ENCODE measurements at regions not wholly inside any gene's neighbourhood (a gene's known extent, or its start where the extent isn't known, plus 50 kb on each side); places are given as distances from the start of the nearest gene placed in this dataset.
"Not testable (repeated sequence)": the region's sequence is repeated elsewhere in the genome, so short reads cannot be mapped to it uniquely, and the experiment has no call there.

DNA sequence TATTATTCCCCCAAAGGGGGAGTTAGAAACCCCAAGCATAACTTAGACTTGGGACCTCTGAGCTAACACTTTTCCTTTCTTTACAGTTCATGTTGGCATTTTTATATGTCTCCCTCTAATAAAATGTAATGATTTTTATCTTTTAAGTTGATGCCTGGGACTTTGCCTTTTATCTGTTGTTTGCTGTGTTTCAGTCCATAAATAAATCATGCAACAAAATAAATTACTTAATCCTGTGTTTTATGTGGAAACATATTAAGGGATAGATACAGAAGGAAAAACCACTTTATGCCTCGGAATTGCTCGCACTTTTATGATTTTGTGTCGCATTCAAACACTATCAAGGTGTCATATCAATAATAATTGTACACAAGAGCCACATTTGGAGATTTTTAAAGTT, 93.7 kb upstream of the TBC1D5 start:
- no peak for DNase-seq (ENCODE audit: low spot score)

- no peak for DNase-seq (ENCODE audit: low spot score)
Measured at GRCh38 chr3:17833786-17834559, 91.5 kb upstream of the TBC1D5 start.

- DNase-seq (ENCODE audit: low spot score), result no peak
Measured at GRCh38 chr3:17832016-17832415, 89.6 kb upstream of the TBC1D5 start.

- no peak for DNase-seq (ENCODE audit: low spot score)
Measured at GRCh38 chr3:17831366-17831765, 88.9 kb upstream of the TBC1D5 start.

DNA sequence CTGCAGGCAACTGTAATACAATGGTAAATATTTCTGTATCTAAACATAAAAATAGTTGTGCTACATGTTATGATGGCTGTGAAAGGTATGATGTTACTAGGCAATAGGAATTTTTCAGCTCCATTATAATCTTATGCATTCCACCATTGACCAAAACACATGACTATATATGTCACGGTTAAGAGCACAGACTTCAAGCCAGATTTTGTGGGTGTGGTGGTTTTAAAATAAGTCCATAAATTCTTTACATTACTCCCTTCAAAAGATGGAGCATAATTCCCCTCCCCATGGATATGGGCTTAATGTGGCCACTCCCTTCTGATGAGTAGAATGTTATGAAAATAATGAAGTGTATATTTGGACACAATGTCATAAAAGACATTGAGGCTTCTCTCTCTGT, 88.4 kb upstream of the TBC1D5 start:
- no peak for DNase-seq (ENCODE audit: low spot score)

GRCh38 chr3:17828388-17828787, 86.0 kb upstream of the TBC1D5 start:
- no peak for DNase-seq (ENCODE audit: low spot score)

DNA sequence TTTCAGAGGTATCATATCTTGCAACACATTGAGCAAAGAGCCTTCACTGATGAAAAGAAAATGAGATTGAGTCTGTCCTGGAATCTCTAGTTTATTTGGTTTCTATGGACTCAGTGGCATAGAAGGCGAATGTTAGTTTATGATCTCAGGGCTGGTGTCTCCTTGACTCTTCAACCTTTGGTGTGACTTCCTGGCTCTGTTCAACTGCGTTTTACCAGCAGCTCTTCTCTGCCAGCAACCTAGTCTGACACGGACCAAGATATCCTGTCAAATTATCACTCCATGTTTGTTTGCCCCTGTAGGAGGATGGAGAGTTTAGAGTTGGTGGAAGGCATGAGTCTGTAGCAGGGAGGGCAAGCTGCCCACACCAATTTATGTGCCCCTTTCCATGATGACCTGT, 82.9 kb upstream of the TBC1D5 start:
- no peak for DNase-seq (ENCODE audit: low spot score)

DNA sequence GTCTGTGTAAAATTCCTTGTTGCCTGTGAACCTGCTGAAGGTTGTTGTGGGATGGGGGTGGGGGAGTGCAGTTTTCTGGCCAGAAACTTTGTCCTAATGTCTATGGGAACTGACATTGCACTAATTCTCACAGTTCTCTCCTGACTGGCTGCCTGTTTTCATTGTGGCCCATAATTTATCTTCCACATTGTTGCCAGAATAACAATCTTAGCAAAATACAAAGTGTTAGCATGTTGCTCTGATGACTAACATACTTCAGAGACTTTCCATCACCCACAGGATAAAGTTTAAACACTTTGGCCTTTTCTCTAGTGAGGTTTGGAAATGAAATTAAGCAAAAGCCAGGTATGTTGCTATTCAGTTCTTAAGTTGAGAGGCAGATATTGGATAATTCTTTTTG, 81.4 kb upstream of the TBC1D5 start:
- no peak for DNase-seq (ENCODE audit: low spot score)

GRCh38 chr3:17823036-17823435, 80.6 kb upstream of the TBC1D5 start:
- DNase-seq (ENCODE audit: low spot score), result no peak

GRCh38 chr3:17820704-17821103, 78.3 kb upstream of the TBC1D5 start:
- no peak for DNase-seq (ENCODE audit: low spot score)

GRCh38 chr3:17820275-17820674, 77.8 kb upstream of the TBC1D5 start:
- no peak for DNase-seq (ENCODE audit: low spot score)

- DNase-seq (ENCODE audit: low spot score), result not testable (repeated sequence)
Measured at GRCh38 chr3:17817973-17818372, 75.5 kb upstream of the TBC1D5 start.

DNA sequence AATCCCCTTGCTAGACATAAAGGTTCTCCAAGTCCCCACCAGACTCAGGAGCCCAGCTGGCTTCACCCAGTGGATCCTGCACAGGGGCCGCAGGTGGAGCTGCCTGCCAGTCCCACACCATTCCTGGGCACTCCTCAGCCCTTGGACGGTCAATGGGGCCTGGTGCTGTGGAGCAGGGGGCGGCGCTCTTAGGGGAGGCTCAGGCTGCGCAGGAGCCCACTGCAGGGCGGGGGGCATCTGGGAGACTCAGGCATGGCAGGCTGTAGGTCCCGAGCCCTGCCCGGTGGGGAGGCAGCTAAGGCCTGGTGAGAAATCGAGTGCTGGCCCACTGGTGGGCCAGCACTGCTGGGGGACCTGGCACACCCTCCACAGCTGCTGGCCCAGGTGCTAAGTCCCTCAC, 75.1 kb upstream of the TBC1D5 start:
- DNase-seq (ENCODE audit: low spot score), result no peak

- DNase-seq (ENCODE audit: low spot score), result not testable (repeated sequence)
Measured at GRCh38 chr3:17816839-17817238, 74.4 kb upstream of the TBC1D5 start.

- DNase-seq (ENCODE audit: low spot score), result not testable (repeated sequence)
Measured at GRCh38 chr3:17812328-17812727, 69.9 kb upstream of the TBC1D5 start.

DNA sequence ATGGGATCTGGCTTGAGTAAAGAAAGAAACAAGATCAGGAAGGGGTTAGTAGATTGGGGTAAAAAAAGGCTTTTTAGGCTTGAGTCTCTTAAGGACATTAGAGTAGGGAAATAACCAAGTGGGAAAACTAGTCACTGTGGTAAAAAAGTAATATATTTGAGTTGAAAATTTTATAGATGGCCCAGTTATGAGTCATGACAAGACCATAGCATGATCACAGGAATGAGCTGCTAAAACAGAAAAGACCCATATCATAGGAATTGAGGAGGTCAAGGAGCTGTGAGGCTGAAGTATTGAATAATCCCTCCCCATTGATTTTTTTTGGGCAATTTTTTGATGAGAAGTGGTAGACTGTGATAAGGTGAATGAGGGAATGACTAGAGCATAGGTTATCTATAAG, 69.2 kb upstream of the TBC1D5 start:
- no peak for DNase-seq (ENCODE audit: low spot score)

GRCh38 chr3:17810759-17811158, 68.3 kb upstream of the TBC1D5 start:
- peak; percentile 43 for DNase-seq (ENCODE audit: low spot score)

DNA sequence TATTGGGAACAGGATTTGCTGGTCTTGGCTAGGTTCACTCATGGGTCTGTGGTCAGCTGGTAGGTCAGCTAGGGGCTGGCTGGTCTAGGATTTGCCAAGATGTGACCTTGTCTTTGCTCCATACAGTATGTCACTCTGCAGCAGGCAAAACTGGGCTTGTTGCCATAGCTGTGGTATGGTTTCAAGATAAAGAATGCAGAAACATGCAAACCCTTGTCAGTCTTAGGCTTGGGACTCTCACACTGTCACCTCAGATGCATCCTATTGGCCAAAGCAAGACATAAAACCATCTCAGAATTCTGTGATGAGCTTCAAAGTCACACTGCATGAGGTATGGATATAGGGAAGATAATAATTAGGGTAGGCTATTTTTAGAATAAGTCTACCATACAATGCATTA, 66.6 kb upstream of the TBC1D5 start:
- no peak for DNase-seq (ENCODE audit: low spot score)

GRCh38 chr3:17806876-17807275, 64.4 kb upstream of the TBC1D5 start:
- DNase-seq (ENCODE audit: low spot score), result no peak

DNA sequence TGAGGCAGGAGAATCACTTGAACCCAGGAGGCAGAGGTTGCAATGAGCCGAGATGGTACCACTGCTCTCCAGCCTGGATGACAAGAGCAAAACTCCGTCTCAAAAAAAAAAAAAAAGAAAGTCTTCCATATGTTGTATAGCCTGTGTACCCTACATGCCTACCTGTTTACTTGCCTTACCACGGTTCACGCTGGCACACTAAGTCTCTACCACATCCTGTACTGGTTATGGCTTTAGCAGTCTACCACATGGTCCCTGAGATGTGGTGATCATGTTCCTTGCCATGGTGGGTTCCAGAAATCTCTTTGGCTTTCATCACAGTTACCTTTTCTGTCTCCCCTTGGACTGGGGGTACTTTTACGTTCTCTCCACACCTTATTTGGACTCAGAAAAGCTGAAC, 63.8 kb upstream of the TBC1D5 start:
- no peak for DNase-seq (ENCODE audit: low spot score)

- DNase-seq (ENCODE audit: low spot score), result no peak
Measured at GRCh38 chr3:17805461-17805940, 63.1 kb upstream of the TBC1D5 start.

GRCh38 chr3:17802950-17803349, 60.5 kb upstream of the TBC1D5 start:
- DNase-seq (ENCODE audit: low spot score), result no peak

DNA sequence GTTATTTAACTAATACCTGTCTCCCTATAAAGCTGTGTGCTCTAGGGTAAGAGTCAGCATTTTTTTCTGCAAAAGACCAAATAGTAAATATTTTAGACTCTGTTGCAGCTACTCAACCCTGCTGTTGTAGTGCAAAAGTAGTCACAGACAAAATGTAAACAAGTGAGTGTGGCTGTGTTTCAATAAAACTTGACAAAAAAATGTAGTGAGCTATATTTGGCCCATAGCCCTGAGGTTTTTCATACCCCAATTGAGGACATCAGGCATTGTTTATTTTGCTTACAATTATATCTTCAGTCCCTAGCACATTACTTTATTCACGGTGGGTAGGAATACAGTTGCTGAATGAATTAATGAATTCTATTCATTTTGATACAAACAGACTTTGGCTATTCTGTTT, 58.7 kb upstream of the TBC1D5 start:
- DNase-seq (ENCODE audit: low spot score), result no peak

- DNase-seq (ENCODE audit: low spot score), result no peak
Measured at GRCh38 chr3:17800232-17800631, 57.8 kb upstream of the TBC1D5 start.

Data from AG08396 (cell line).